ENCODE measurements at regions not wholly inside any gene's neighbourhood (a gene's known extent, or its start where the extent isn't known, plus 50 kb on each side); places are given as distances from the start of the nearest gene placed in this dataset.

DNA sequence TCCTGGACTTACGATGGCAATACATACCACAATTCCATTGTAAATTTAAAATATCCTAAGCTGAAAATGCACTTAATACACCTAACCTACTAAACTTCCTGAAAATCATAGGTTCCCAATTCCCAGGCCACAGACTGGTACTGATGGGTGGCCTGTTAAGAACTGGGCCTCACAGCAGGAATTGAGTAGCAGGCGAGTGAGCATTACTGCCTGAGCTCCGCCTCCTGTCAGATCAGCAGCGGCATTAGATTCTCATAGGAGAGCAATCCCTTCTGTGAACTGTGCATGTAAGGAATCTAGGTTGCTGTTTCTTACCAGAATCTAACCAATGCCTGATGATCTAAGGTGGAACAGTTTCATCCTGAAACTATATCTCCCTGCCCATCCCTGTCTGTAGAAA is 1670.2 kb upstream of the PCDH20 start:
- TF ChIP-seq EZH2 (IDR thresholded peaks at IDR 0.05; ENCODE audit: borderline replicate concordance, low read depth, low read length, severe bottlenecking) = no peak
- TF ChIP-seq POLR2AphosphoS5 (IDR thresholded peaks at IDR 0.05; ENCODE audit: insufficient read depth, low read depth, low read length) = no peak
- TF ChIP-seq, protein P1, sequence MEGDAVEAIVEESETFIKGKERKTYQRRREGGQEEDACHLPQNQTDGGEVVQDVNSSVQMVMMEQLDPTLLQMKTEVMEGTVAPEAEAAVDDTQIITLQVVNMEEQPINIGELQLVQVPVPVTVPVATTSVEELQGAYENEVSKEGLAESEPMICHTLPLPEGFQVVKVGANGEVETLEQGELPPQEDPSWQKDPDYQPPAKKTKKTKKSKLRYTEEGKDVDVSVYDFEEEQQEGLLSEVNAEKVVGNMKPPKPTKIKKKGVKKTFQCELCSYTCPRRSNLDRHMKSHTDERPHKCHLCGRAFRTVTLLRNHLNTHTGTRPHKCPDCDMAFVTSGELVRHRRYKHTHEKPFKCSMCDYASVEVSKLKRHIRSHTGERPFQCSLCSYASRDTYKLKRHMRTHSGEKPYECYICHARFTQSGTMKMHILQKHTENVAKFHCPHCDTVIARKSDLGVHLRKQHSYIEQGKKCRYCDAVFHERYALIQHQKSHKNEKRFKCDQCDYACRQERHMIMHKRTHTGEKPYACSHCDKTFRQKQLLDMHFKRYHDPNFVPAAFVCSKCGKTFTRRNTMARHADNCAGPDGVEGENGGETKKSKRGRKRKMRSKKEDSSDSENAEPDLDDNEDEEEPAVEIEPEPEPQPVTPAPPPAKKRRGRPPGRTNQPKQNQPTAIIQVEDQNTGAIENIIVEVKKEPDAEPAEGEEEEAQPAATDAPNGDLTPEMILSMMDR (IDR thresholded peaks at IDR 0.05; ENCODE audit: extremely low read depth in 1 of 2, insufficient read depth in 1 of 2, low read depth in 1 of 2, low read length in 2 of 2) = no peak
- no peak for TF ChIP-seq POLR2A (IDR thresholded peaks at IDR 0.05; ENCODE audit: low read depth, low read length)
- TF ChIP-seq, protein P2, sequence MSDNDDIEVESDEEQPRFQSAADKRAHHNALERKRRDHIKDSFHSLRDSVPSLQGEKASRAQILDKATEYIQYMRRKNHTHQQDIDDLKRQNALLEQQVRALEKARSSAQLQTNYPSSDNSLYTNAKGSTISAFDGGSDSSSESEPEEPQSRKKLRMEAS (IDR thresholded peaks at IDR 0.05; ENCODE audit: insufficient read depth, insufficient read length) = no peak
- no peak for TF ChIP-seq JUN (IDR thresholded peaks at IDR 0.05; ENCODE audit: borderline replicate concordance, insufficient read depth, insufficient read length, low read depth)

Data from endothelial cell of umbilical vein (primary cell).